Retina (tissue), 1 donor: ENCODE measurements at regions not wholly inside any gene's neighbourhood (a gene's known extent, or its start where the extent isn't known, plus 50 kb on each side); places are given as distances from the start of the nearest gene placed in this dataset.
"Not testable (repeated sequence)": the region's sequence is repeated elsewhere in the genome, so short reads cannot be mapped to it uniquely, and the experiment has no call there.

Experiments used
- DNase-seq: peaks from one replicate; pipeline ENCODE4 v3.0.0-alpha.2; 2016

DNA sequence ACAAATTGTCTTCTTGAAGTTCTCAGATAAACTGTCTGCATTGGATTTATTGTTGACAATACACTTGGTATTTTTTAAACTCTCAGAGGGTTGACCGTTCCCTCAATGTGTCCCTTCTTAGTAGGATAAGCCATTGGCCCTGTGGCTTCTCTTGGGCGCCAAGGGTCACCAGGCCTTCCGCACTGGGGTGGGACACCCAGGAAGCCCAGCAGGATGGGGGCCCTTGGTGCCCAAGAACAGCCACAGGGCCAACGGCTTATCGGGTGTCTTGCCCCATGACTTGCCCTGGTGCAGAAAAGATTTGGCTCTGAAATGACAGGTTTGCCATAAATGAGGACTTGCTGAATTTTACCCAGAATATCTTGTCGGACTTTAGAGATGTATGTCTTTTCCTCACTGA lies 375.0 kb downstream of the IRX2 start:
- DNase-seq = no peak

DNA sequence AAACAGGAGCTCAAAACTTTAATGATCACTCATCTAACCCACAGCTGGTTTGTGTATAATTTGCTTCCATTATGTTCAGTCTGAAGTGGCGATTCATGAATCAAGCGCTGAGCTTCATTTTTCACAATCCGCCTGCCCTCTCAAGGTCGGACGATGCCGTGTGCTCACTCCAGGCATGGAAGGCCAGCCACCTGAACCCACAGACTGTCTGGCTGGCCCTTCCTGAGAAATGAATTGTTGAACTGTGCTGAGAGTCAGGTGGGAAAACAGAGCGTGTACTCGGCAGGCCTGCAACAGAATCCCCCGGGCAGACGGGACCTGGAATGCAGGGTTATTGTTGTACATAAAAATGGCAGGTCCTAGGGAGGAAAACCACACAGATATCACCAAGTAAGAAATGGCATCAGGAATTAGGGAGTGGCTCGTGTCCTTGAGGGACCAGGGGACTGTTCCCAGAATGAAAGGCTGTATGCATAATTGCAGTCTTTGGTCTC lies 375.7 kb downstream of the IRX2 start:
- no peak for DNase-seq

GRCh38 chr5:2375291-2375690 lies 376.2 kb downstream of the IRX2 start:
- DNase-seq = no peak

- DNase-seq = no peak
Observed at GRCh38 chr5:2374703-2375102, 376.8 kb downstream of the IRX2 start.

DNA sequence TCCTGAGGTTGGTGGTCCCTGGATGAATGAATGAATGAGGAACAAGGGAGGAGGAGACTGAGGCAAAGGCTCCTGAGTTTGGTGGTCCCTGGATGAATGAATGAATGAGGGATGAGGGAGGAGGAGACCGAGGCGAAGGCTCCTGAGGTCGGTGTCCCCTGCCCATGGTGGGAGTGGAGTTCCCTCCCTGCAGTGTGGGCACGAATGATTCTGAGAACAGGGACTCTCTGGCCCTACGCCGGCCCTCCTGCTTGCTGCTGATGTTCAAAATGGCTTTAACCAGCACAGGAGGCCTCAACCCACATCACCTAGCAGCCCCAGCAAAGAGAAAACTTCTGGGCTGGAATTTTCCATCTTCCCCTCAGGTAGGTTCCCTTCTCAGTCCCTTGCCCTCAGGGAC lies 377.8 kb downstream of the IRX2 start:
- DNase-seq = no peak

DNA sequence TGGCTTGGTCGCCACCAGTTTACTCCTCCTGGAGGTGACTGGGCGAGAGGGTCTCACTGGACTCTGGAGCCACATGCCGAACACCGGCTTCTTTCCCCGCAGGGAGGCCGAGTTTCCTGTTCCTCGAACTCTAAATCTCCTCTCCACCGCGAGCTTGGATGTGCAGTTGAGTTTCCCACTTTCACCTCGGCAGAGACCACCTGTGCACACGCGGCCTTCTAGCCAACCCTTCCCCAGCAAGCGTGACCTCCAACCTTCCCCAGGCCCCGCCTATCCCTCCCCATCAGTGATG lies 380.1 kb downstream of the IRX2 start:
- DNase-seq = no peak

GRCh38 chr5:2370626-2371418 lies 380.7 kb downstream of the IRX2 start:
- no peak for DNase-seq

DNA sequence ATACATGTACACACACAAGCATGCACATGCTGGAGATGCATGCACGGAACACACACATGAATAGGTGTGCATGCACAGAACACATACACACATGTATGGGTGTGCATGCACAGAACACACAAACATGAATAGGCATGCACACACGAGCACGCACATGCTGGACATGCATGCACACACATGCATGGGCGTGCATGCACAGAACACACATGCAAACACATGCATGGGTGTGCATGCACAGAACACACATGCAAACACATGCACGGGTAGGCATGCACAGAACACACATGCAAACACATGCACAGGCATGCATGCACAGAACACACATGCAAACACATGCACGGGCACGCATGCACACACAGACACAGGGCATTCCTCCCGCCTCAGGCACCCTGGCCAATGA lies 382.3 kb downstream of the IRX2 start:
- no peak for DNase-seq

DNA sequence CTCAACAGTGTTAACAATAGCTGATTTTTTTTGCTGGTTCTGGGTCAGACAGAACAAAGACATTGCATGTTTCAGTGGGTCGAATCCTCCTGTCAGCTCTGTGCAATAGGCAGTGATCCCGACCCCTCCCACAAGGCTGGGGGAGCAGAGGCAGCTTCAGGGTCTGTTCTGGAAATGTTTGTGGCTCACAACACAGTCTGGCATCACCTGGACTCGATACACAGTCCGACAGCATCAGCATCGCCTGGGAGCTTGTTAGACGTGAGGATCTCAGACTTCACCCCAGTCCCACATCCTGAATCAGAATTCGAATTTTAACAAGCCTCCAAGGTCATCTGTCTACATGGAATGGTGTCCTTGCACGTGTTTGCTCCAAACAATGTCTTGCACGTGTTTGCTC lies 384.7 kb downstream of the IRX2 start:
- DNase-seq = no peak

- no peak for DNase-seq
Observed at GRCh38 chr5:2357309-2357708, 394.2 kb downstream of the IRX2 start.

DNA sequence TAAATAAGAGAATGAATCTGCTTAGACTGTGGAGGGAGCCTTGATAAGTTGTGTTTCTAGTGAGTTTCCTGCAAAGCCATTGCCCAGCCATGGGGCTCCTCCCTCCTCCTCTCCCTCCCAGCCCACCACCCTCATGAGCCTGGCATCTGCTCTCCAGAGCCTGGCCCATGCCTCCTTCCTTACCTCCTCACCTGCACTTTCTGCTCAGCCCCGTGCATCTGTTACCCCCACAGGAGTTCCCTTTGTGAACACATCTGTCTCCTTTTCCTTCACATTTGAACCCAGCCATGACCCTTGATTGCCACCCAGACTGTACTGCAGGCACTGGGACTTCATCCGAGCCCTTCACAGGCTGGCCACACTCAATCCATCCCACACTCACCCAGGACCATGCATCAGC lies 395.6 kb downstream of the IRX2 start:
- DNase-seq = no peak

DNA sequence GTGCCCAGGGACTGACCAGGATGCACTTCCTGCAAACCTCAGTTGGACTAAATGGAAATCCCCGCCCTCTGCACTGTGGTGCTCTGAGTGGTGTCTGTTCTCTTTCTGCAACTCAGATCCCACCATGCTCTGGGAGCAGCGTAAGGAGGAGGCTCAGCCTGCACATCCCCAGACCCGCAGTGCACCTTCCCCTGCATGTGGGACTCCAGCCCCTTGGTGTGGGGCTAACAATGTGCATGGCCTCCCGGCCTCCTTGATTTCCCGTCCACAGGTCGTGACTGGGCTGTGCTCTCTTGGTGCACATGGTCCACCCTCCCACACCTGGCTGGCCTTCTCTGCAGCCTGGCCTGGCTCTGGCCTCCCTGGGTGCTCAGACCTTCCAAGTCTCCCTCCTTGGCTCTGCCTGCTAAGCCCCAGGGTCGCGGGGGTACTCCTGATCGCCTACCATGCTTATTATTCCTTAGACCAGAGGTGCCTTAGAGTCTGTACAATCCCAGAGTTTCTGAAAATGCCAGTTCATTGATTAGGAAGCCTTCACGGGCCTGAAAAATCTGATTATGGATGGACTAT lies 397.5 kb downstream of the IRX2 start:
- no peak for DNase-seq

GRCh38 chr5:2353211-2353610 lies 398.3 kb downstream of the IRX2 start:
- no peak for DNase-seq

GRCh38 chr5:2352101-2352861 lies 399.2 kb downstream of the IRX2 start:
- no peak for DNase-seq

GRCh38 chr5:2349768-2350167 lies 401.7 kb downstream of the IRX2 start:
- not testable (repeated sequence) for DNase-seq

DNA sequence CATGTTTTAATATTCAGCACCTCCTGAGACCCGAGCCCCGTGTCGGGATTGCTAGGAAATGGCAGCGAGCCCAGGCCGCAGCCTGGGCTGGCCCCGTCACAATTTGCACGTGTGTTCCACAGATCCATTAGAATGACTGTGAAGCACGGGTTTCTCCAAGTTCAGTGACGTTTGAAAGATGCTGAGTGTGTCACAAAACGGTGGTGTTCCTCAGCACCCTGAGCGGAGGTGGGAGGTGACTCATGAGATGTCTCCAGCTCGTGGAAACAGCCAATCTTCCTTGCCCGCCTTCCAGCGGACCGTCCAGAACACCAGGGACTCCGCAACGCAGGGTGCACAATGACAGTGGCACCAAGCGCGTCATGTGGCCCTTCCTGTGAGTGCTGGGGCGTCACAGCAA lies 412.8 kb downstream of the IRX2 start:
- DNase-seq = no peak

- peak; percentile 18 for DNase-seq
Observed at GRCh38 chr5:2335733-2336515, 415.6 kb downstream of the IRX2 start.

DNA sequence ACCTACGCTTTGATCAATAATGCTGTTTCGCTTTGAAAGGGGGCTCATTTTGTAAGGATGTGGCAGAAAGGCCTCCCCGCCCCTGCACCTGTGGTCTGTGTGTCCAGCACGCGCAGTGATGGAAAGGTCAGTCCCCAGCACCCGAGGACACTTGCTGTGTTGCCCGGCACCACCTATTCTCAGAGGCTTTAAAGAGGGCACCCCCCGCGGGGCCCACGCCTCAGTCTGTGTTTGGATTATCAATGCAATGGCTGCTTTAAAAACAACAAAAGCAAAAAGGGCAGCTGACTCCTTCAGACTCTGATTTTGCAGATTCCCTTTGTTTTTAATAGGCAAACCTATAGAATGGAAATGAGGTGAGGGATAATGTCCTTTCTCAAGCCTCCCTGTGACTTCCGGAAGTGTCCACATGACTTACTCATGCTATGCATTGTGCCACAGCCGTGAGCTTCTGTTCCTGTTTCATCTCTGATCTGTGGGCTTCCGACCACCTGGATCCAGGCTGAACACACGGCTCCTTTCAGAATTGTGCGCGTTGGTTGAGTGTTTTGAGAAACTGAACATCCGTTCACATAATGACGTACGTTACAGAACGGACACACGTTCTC lies 416.2 kb downstream of the IRX2 start:
- peak; percentile 15 for DNase-seq

DNA sequence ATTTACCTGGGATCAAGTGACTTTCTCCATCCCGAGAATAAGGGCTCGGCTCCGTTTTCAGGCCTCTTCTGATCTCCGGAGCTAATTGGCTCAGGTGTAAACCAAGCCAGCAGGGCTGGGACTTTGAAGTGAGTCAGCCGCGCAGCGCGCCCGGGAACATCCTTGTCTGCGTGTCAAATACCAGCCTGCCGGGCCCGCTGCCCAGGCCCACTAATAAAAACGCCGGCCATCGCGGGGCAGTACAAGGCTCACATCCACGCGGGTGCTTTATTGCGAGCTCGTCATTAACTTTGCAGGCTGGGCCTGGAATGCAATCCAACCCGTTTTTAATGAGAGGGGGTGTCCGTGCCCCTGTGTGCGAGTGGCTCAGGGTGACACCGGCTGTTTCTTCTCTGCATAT lies 416.8 kb downstream of the IRX2 start:
- peak; percentile 67 for DNase-seq

DNA sequence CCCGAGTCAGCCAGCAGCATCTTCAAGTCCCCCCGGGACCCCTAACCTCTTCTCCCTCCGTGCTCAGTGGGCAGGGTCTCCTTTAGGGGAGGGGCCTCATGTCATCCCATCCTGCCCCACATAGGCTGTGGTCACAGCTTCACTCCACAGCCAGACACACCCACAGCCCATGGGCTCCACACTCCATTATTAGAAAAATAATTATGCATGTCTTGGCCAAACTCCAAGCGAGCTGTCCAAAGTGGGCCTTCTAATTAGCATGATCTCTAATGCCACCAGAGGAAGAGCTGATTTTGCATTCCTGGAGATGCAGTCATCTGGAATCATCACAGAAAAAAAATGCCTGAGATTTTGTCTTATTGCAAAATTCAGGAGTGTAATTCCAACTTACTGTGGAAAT lies 418.2 kb downstream of the IRX2 start:
- no peak for DNase-seq

- DNase-seq = no peak
Observed at GRCh38 chr5:2332521-2332920, 419.0 kb downstream of the IRX2 start.

GRCh38 chr5:2330325-2331130 lies 420.9 kb downstream of the IRX2 start:
- no peak for DNase-seq
